ENCODE measurements at regions not wholly inside any gene's neighbourhood (a gene's known extent, or its start where the extent isn't known, plus 50 kb on each side); places are given as distances from the start of the nearest gene placed in this dataset.
A peak's percentile ranks its signal among the peaks of the same experiment; 100 is the strongest.

DNA sequence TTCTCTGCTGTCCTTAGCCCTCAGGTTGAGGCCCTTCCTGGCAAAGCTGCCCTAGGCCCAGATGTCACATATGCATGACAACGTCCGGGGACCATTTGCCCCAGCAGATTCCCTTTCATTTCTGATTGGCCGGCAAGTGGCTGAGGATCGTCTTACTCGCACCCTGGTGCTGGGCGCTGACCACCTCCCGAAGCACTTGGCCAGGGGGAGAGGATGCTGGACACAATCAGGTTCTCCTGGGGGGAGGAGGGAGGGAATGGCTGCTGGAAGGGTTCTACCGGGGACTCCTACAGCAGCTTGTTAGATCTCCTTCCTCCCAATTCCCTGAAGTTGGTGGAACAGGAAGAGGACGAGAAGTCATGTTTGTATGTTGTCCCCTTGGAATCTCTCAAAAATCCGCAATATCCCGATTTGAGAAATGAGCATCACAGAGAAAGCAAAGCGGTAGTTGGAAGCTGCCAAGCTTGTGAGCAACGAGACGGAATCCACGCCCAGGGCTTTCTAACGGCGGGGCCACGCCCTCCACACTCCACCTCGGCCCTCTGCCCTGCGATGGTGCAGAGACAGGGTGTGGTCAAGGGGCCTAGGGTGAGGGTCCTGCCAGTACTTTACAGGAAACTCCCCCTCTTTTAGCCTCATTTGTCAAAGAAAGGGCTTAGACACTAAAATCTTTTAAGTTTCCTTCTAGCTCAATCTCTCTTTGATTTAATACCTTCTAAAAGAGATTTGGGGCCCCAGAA lies 61.8 kb upstream of the YWHAQ start:
- TF ChIP-seq, protein P1, sequence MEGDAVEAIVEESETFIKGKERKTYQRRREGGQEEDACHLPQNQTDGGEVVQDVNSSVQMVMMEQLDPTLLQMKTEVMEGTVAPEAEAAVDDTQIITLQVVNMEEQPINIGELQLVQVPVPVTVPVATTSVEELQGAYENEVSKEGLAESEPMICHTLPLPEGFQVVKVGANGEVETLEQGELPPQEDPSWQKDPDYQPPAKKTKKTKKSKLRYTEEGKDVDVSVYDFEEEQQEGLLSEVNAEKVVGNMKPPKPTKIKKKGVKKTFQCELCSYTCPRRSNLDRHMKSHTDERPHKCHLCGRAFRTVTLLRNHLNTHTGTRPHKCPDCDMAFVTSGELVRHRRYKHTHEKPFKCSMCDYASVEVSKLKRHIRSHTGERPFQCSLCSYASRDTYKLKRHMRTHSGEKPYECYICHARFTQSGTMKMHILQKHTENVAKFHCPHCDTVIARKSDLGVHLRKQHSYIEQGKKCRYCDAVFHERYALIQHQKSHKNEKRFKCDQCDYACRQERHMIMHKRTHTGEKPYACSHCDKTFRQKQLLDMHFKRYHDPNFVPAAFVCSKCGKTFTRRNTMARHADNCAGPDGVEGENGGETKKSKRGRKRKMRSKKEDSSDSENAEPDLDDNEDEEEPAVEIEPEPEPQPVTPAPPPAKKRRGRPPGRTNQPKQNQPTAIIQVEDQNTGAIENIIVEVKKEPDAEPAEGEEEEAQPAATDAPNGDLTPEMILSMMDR (IDR thresholded peaks at IDR 0.05): no peak
- intact Hi-C loops (cut with DNase I): no loop called here
- DNase-seq (no peak), ATAC-seq (peak; percentile 30)
- Histone ChIP-seq H3K9me3 (no peaks in the 10 kb centered on the region), H3K27me3 (no peaks in the 10 kb centered on the region), H3K27ac (peak overlapping the region in 1 of 2 donors; percentile 8), H3K4me3 (no peak overlapping the region), H3K36me3 (no peaks in the 10 kb centered on the region), H3K4me1 (peaks cover 0 to 10% of the 10 kb centered on the region in 2 donors)

DNA sequence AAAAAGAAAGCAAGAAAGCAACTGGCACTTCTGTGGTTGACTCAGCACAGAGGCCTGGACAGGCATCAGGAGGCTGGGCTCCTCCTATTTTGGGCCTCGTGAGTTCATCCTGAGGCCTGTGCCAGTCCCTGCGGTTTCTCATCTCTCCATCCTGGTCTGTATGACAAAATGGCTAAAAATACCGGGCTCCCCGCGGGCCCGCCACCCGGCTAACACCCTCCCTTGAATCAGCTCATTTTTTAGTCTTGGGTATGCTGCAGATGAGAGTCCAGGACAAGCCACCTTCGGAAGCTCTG lies 62.3 kb upstream of the YWHAQ start:
- H3K4me3 ChIP-seq: no peak overlapping the region
- DNase-seq (no peak), ATAC-seq (peak; percentile 46)
- peaks cover 0 to 10% of the 10 kb centered on the region in 2 donors for H3K4me1 ChIP-seq
- H3K9me3 ChIP-seq: no peaks in the 10 kb centered on the region
- no peaks in the 10 kb centered on the region for H3K27me3 ChIP-seq
- TF ChIP-seq, protein P1 (IDR thresholded peaks at IDR 0.05): no peak
- H3K36me3 ChIP-seq: no peaks in the 10 kb centered on the region
- H3K27ac ChIP-seq: peak overlapping the region in 1 of 2 donors; percentile 8
- intact Hi-C loops (cut with DNase I): no loop called here

GRCh38 chr2:9693646-9694045 lies 62.8 kb upstream of the YWHAQ start:
- Histone ChIP-seq H3K27ac (no peak overlapping the region), H3K27me3 (no peaks in the 10 kb centered on the region), H3K4me1 (peaks cover 0 to 10% of the 10 kb centered on the region in 2 donors), H3K36me3 (no peaks in the 10 kb centered on the region), H3K9me3 (no peaks in the 10 kb centered on the region), H3K4me3 (no peak overlapping the region)
- no peak for ATAC-seq
- TF ChIP-seq, protein P1 (IDR thresholded peaks at IDR 0.05): no peak
- intact Hi-C loops (cut with DNase I): no loop called here
- DNase-seq: no peak

- DNase-seq: no peak
- H3K9me3 ChIP-seq: no peaks in the 10 kb centered on the region
- H3K36me3 ChIP-seq: no peaks in the 10 kb centered on the region
- TF ChIP-seq, protein P1 (IDR thresholded peaks at IDR 0.05): no peak
- H3K27me3 ChIP-seq: no peaks in the 10 kb centered on the region
- ATAC-seq: no peak
- intact Hi-C loops (cut with DNase I): no loop called here
- no peak overlapping the region for H3K4me3 ChIP-seq
- no peak overlapping the region for H3K27ac ChIP-seq
- peaks cover 0 to 10% of the 10 kb centered on the region in 2 donors for H3K4me1 ChIP-seq
These were observed 64.0 kb upstream of the YWHAQ start for GRCh38 chr2:9694661-9695234.

DNA sequence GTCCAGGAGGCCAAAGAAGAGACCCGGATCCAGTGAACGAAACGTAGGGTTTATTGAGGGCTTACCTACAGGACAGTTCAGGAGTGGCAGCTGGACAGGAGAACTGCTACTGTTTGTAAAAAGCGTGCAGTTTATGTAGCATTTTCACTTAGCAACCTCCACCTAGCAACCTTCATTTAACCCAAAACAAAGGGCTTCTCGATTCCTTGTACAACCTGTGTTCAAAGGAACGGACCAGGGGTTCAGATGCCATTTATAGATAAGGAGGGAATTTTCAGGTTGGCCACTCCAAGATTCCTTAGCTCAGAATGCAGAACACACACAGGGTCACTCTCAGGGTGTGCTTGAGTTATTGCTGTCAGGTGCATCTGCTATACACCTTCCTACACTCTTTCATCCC lies 65.1 kb upstream of the YWHAQ start:
- no peaks in the 10 kb centered on the region for H3K36me3 ChIP-seq
- TF ChIP-seq, protein P1 (IDR thresholded peaks at IDR 0.05): no peak
- DNase-seq: peak in 1 of 4 donors; percentile 36
- intact Hi-C loops (cut with DNase I): no loop called here
- ATAC-seq: peak; percentile 16
- H3K27ac ChIP-seq: no peak overlapping the region
- H3K27me3 ChIP-seq: no peaks in the 10 kb centered on the region
- H3K4me3 ChIP-seq: no peak overlapping the region
- peaks cover 0 to 10% of the 10 kb centered on the region in 2 donors for H3K4me1 ChIP-seq
- H3K9me3 ChIP-seq: no peaks in the 10 kb centered on the region

Measured in left lung (tissue), 4 donors.